A549 (cell line): ENCODE measurements at regions not wholly inside any gene's neighbourhood (a gene's known extent, or its start where the extent isn't known, plus 50 kb on each side); places are given as distances from the start of the nearest gene placed in this dataset.

Experiments used
- ATAC-seq, 2 experiments: fragments of 200-7000 bp in 1 of 2; fragments of >200 bp in 1 of 2; cut with Nextera tagmentation in 1 of 2; cut with Tn5 transposase in 1 of 2; 3 replicates each; pipeline versions ENCODE4 v1.8.0 to v1.9.1; 2018 to 2020; ENCODE audit warnings: mild to moderate bottlenecking in 1 of 2, moderate library complexity in 1 of 2
- CTCF ChIA-PET: fragments of 300-600 bp; sonication (Branson Sonifier 250); formaldehyde crosslinking; extraction: SDS; loops from one replicate; lab custom pipeline; 2021; ENCODE audit warnings: antibody characterized with exemption, inconsistent platforms; lab: Yijun Ruan, JAX
- POLR2A ChIA-PET: fragments of 350-600 bp; formaldehyde crosslinking; extraction: SDS; loops from one replicate; lab custom pipeline; 2021; ENCODE audit warnings: antibody characterized with exemption, inconsistent platforms; lab: Yijun Ruan, JAX
- DNase-seq, 2 experiments: peaks; one replicate each; pipeline versions ENCODE4 v3.0.0 to v3.0.0-alpha.2; 2011 to 2016; ENCODE audit warnings: low read depth in 1 of 2, low spot score in 1 of 2
- FAIRE-seq: peaks from 2 replicates; lab custom pipeline; 2011; peaks lifted over from hg19 to GRCh38; lab: Jason Lieb, UNC
- H3K27ac ChIP-seq, 2 experiments: fragments of >200 bp; sonication (Bioruptor Twin); formaldehyde crosslinking; 3 replicates each; pipeline ENCODE4 v1.5.1; 2016 to 2017
- H3K4me1 ChIP-seq: fragments of >200 bp; sonication (Bioruptor Twin); formaldehyde crosslinking; 3 replicates; pipeline ENCODE4 v1.6.1; 2016
- H3K4me2 ChIP-seq: fragments of >200 bp; sonication (Bioruptor Twin); formaldehyde crosslinking; 3 replicates; pipeline ENCODE4 v1.6.1; 2016
- H3K4me3 ChIP-seq: fragments of >200 bp; sonication (Bioruptor Twin); formaldehyde crosslinking; 3 replicates; pipeline ENCODE4 v1.5.1; 2016
- H3K9me3 ChIP-seq: fragments of >200 bp; sonication (Bioruptor Twin); formaldehyde crosslinking; 3 replicates; pipeline ENCODE4 v1.6.1; 2016
- CBX2 ChIP-seq: fragments of 200-600 bp; sonication (generic); IDR thresholded peaks from 2 replicates; pipeline ENCODE4 v1.6.1; 2016; ENCODE audit warnings: low read depth, mild to moderate bottlenecking, borderline replicate concordance
- CBX8 ChIP-seq: fragments of 200-600 bp; sonication (generic); IDR thresholded peaks from 2 replicates; pipeline ENCODE4 v1.6.1; 2016
- CHD2 ChIP-seq: fragments of 150-350 bp; IDR thresholded peaks from 2 replicates; pipeline ENCODE4 v1.6.1; 2014; ENCODE audit warnings: low read length; ENCODE audit not compliant: partially characterized antibody
- CHD4 ChIP-seq: fragments of 200-600 bp; sonication (generic); IDR thresholded peaks from 2 replicates; pipeline ENCODE4 v1.6.1; 2016; ENCODE audit warnings: antibody characterized with exemption, mild to moderate bottlenecking, borderline replicate concordance
- EHMT2 ChIP-seq: fragments of 200-600 bp; sonication (generic); IDR thresholded peaks from 2 replicates; pipeline ENCODE4 v1.6.1; 2016; ENCODE audit warnings: antibody characterized with exemption, low read depth, mild to moderate bottlenecking, moderate library complexity
- EP300 ChIP-seq, 2 experiments: fragments of >200 bp; sonication (Bioruptor Twin); formaldehyde crosslinking; IDR thresholded peaks; 2 replicates in 1 of 2; 3 replicates in 1 of 2; pipeline ENCODE4 v1.6.1; 2016 to 2017
- FOSB ChIP-seq: fragments of 250-450 bp; sonication (Bioruptor Pico); IDR thresholded peaks from 2 replicates; pipeline ENCODE4 v1.5.0; 2020; ENCODE audit warnings: mild to moderate bottlenecking, moderate library complexity
- FOSL2 ChIP-seq, 2 experiments: fragments of 450-650 bp in 1 of 2; fragments of >200 bp in 1 of 2; sonication (Bioruptor Twin) in 1 of 2; formaldehyde crosslinking; IDR thresholded peaks; 2 replicates each; pipeline versions ENCODE4 v1.5.0 to v1.6.1; 2016 to 2020; ENCODE audit warnings: mild to moderate bottlenecking in 1 of 2, moderate library complexity in 1 of 2
- HOXB13 ChIP-seq: fragments of 250-450 bp; sonication (Bioruptor Pico); IDR thresholded peaks from 2 replicates; pipeline ENCODE4 v1.5.0; 2020; ENCODE audit warnings: low read depth, mild to moderate bottlenecking, moderate library complexity
- JUN ChIP-seq, 2 experiments: fragments of >200 bp; sonication (Bioruptor Twin); formaldehyde crosslinking; IDR thresholded peaks; 2 replicates in 1 of 2; 3 replicates in 1 of 2; pipeline ENCODE4 v1.6.1; 2016 to 2017
- JUNB ChIP-seq: fragments of >200 bp; sonication (Bioruptor Twin); formaldehyde crosslinking; IDR thresholded peaks from 2 replicates; pipeline ENCODE4 v1.6.1; 2016
- KDM5A ChIP-seq: fragments of 200-600 bp; sonication (generic); IDR thresholded peaks from 2 replicates; pipeline ENCODE4 v1.6.1; 2016; ENCODE audit warnings: antibody characterized with exemption, mild to moderate bottlenecking
- MYC ChIP-seq: IDR thresholded peaks from 2 replicates; pipeline ENCODE4 v1.6.1; 2012; ENCODE audit warnings: mild to moderate bottlenecking, inconsistent platforms, low read length, improper control_type of control experiment, borderline replicate concordance
- NFE2L2 ChIP-seq: fragments of 150-350 bp; conservative IDR thresholded peaks from 2 replicates; pipeline ENCODE4 v1.6.1; 2014; ENCODE audit warnings: low read length
- POLR2A ChIP-seq: IDR thresholded peaks from 2 replicates; pipeline ENCODE4 v1.6.1; 2012; ENCODE audit warnings: mild to moderate bottlenecking, low read length
- RARB ChIP-seq: fragments of 250-450 bp; sonication (Bioruptor Pico); IDR thresholded peaks from 2 replicates; pipeline ENCODE4 v1.8.0; 2021; ENCODE audit warnings: mild to moderate bottlenecking, moderate library complexity
- TP53 ChIP-seq: fragments of 250-450 bp; sonication (Bioruptor Pico); IDR thresholded peaks from 2 replicates; pipeline ENCODE4 v1.5.0; 2021; ENCODE audit warnings: mild to moderate bottlenecking, moderate library complexity
- ZC3H11A ChIP-seq: fragments of 450-650 bp; IDR thresholded peaks from 2 replicates; pipeline ENCODE4 v1.6.1; 2014; ENCODE audit warnings: antibody characterized with exemption, mild to moderate bottlenecking
- WGBS: methylation state at CpG from one replicate; pipeline ENCODE4 v1.1.6; 2017; ENCODE audit errors: missing lambda C conversion rate; 5-methylcytosine and 5-hydroxymethylcytosine counted together
- TF ChIP-seq, protein P1 (sequence below): fragments of 200-600 bp; sonication (generic); IDR thresholded peaks from 2 replicates; pipeline ENCODE4 v1.6.1; 2016; ENCODE audit warnings: antibody characterized with exemption, mild to moderate bottlenecking, moderate library complexity
- TF ChIP-seq, protein P2 (sequence below): fragments of 250-450 bp; sonication (Bioruptor Pico); IDR thresholded peaks from 2 replicates; pipeline ENCODE4 v1.5.0; 2020; ENCODE audit warnings: low read depth, mild to moderate bottlenecking, moderate library complexity
- TF ChIP-seq, protein P3 (sequence below): IDR thresholded peaks from 2 replicates; pipeline ENCODE4 v1.6.1; 2012

GRCh38 chr18:77557046-77557587 is 307.5 kb downstream of the GALR1 start:
- peaks cover 3% of the 10 kb centered on the region; the same call in 1 of the 3 replicates for H3K4me1 ChIP-seq
- no peak for ATAC-seq
- DNase-seq: no peak
- POLR2A ChIA-PET: no interaction called here
- no peak overlapping the region for H3K4me3 ChIP-seq
- no peak overlapping the region for H3K27ac ChIP-seq
- CTCF ChIA-PET: no interaction called here
- TF ChIP-seq TP53 (CRISPR knock-in tag): no peak
- TF ChIP-seq, protein P1, sequence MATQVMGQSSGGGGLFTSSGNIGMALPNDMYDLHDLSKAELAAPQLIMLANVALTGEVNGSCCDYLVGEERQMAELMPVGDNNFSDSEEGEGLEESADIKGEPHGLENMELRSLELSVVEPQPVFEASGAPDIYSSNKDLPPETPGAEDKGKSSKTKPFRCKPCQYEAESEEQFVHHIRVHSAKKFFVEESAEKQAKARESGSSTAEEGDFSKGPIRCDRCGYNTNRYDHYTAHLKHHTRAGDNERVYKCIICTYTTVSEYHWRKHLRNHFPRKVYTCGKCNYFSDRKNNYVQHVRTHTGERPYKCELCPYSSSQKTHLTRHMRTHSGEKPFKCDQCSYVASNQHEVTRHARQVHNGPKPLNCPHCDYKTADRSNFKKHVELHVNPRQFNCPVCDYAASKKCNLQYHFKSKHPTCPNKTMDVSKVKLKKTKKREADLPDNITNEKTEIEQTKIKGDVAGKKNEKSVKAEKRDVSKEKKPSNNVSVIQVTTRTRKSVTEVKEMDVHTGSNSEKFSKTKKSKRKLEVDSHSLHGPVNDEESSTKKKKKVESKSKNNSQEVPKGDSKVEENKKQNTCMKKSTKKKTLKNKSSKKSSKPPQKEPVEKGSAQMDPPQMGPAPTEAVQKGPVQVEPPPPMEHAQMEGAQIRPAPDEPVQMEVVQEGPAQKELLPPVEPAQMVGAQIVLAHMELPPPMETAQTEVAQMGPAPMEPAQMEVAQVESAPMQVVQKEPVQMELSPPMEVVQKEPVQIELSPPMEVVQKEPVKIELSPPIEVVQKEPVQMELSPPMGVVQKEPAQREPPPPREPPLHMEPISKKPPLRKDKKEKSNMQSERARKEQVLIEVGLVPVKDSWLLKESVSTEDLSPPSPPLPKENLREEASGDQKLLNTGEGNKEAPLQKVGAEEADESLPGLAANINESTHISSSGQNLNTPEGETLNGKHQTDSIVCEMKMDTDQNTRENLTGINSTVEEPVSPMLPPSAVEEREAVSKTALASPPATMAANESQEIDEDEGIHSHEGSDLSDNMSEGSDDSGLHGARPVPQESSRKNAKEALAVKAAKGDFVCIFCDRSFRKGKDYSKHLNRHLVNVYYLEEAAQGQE: peak; percentile 84
- no peak overlapping the region for H3K4me2 ChIP-seq
- no peak for FAIRE-seq
- H3K9me3 ChIP-seq: no peaks in the 10 kb centered on the region
- 38% methylated on average over 7 of the region's 7 CpGs for WGBS

DNA sequence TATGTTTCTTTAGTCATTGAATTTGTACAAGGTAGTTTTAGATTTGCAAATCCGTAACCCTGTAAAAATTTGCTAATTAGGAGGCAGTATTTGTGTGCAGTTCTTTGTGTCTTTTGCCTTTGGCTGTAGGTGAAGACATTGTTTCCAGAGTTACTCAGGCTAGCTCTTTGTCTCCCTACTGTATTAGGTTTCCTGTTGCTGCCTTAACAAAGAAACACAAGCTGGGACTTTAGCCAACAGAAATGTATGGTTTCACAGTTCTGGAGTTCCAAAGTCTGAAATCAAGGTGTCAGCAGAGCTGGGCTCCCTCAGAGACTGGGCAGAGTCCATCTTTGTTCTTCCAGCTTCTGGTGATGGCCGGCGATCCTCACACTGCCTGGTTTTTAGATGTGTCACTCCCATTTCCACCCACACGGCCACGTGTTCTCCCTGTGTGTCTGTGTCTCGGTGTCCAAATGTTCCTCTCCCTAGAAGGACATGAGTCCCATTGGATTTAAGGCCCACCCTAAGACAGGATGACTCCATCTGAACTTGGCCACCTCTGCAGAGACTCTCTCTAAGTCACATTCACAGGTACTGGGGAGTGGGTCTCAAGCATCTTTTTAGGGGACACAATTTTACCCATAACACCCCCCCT is 309.7 kb downstream of the GALR1 start:
- H3K27ac ChIP-seq: no peak overlapping the region; a peak in 1 of 6 replicates
- no peak overlapping the region for H3K4me3 ChIP-seq
- WGBS: 34% methylated on average over 6 of the region's 6 CpGs
- H3K9me3 ChIP-seq: no peaks in the 10 kb centered on the region
- no peak for TF ChIP-seq FOSL2 (IDR thresholded peaks at IDR 0.05)
- TF ChIP-seq FOSL2 (CRISPR knock-in tag; IDR thresholded peaks at IDR 0.05): no peak
- no peak for TF ChIP-seq CHD2
- no peak for TF ChIP-seq KDM5A
- TF ChIP-seq CBX2: no peak
- TF ChIP-seq HOXB13 (CRISPR knock-in tag): no peak
- TF ChIP-seq JUN (IDR thresholded peaks at IDR 0.05): no peak
- TF ChIP-seq POLR2A: no peak
- no peak for TF ChIP-seq FOSB
- TF ChIP-seq EHMT2: no peak
- TF ChIP-seq NFE2L2: no peak
- TF ChIP-seq CBX8: no peak
- TF ChIP-seq, protein P2, sequence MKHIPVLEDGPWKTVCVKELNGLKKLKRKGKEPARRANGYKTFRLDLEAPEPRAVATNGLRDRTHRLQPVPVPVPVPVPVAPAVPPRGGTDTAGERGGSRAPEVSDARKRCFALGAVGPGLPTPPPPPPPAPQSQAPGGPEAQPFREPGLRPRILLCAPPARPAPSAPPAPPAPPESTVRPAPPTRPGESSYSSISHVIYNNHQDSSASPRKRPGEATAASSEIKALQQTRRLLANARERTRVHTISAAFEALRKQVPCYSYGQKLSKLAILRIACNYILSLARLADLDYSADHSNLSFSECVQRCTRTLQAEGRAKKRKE (CRISPR knock-in tag): no peak
- no peak for TF ChIP-seq EP300 (IDR thresholded peaks at IDR 0.05)
- no peak for DNase-seq
- H3K4me2 ChIP-seq: no peak overlapping the region
- CTCF ChIA-PET: no interaction called here
- POLR2A ChIA-PET: no interaction called here
- FAIRE-seq: no peak
- ATAC-seq: no peak
- peaks cover 3% of the 10 kb centered on the region; the same call in 1 of the 3 replicates for H3K4me1 ChIP-seq

DNA sequence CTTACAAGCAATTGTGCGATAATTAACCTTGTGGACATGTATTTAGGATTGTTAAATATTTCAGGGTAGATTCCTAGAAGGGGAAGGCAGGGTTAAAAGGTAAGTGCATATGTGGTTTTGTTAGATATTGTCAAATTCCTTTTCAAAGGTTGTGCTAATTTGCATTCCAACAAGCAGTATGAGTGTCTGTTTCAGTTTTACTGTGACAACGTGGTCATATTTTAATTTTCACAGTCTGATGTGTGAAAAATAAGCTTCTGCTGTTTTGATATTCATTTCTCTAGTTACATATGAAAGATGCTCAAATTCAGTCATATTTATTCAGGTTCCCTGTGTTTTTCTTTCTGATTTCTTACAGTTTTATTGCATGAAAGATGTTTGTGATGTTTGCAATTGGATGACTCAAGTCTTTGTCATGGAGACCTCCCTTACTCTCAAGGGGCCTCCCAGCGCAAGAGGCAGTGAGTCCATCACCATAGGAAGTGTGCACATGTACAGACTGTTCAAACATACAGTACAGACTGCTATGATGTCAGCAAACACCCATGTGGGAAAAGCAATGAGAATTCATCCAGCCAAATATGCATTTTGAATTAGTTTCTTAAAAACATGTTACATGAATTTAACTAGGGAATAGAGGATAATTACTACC is 310.8 kb downstream of the GALR1 start:
- FAIRE-seq (no peak), DNase-seq (peak in 1 of 2 experiments; percentile 48), ATAC-seq (peak in 1 of 2 experiments; percentile 53; a peak in 2 of 6 replicates)
- H3K4me2 ChIP-seq: peak overlapping the region; percentile 38; the same call in 2 of the 3 replicates
- H3K9me3 ChIP-seq: no peaks in the 10 kb centered on the region
- H3K4me1 ChIP-seq: peaks cover 3% of the 10 kb centered on the region; the same call in 1 of the 3 replicates
- H3K4me3 ChIP-seq: no peak overlapping the region
- CTCF ChIA-PET: no interaction called here
- POLR2A ChIA-PET: no interaction called here
- WGBS: 13% methylated on average over 3 of the region's 3 CpGs
- TF ChIP-seq ZC3H11A: no peak
- TF ChIP-seq FOSB: no peak
- TF ChIP-seq RARB (CRISPR knock-in tag): no peak
- TF ChIP-seq, protein P3, sequence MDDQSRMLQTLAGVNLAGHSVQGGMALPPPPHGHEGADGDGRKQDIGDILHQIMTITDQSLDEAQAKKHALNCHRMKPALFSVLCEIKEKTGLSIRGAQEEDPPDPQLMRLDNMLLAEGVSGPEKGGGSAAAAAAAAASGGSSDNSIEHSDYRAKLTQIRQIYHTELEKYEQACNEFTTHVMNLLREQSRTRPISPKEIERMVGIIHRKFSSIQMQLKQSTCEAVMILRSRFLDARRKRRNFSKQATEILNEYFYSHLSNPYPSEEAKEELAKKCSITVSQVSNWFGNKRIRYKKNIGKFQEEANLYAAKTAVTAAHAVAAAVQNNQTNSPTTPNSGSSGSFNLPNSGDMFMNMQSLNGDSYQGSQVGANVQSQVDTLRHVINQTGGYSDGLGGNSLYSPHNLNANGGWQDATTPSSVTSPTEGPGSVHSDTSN: no peak
- peak; percentile 33; the same call in 1 of the 2 replicates for TF ChIP-seq JUNB
- no peak for TF ChIP-seq CHD4
- TF ChIP-seq MYC: no peak
- H3K27ac ChIP-seq: no peak overlapping the region; a peak in 1 of 6 replicates
